ENCODE measurements at regions not wholly inside any gene's neighbourhood (a gene's known extent, or its start where the extent isn't known, plus 50 kb on each side); places are given as distances from the start of the nearest gene placed in this dataset.

DNA sequence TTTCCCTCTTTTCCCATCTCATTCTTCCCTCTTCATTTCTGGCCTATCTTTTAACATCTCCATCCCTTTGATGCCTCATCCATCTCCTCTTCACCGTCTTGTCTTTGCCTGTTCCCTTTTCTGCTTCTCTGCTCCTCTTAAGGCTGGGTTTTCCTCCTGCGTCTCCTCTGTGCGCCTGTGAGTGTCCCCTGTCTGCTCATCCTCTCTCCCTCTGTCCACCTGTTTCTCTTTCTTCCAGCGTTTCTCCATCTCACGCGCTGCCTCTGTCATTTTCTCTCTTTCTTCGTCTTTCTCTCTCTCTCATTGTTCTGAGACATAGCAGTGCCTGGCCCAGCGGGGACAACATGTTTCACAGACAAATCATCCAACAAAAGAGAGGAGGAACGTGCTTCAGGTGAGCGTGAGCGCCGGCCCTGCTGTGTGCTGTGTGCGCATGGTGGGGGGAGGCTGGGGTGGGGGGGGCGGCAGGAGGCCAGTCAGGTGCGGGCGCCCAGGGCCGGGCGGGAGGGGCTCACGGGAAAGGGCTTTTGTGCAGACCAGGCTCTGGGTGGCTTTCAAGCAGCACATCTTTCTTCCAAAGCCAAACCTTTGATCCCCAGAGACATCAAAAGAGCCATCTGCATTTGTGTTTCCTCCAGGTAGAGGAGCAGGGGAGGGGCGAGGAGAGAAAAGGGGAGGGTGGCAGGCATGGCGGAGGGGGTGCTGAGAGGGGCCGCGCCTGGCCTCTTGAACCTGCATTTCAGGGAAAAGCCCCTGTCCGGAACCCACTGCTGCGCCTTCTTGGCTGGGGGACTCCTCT lies 121.3 kb downstream of the VEGFA start:
- DNase-seq (ENCODE audit: low spot score) = no peak
- TF ChIP-seq, protein P1, sequence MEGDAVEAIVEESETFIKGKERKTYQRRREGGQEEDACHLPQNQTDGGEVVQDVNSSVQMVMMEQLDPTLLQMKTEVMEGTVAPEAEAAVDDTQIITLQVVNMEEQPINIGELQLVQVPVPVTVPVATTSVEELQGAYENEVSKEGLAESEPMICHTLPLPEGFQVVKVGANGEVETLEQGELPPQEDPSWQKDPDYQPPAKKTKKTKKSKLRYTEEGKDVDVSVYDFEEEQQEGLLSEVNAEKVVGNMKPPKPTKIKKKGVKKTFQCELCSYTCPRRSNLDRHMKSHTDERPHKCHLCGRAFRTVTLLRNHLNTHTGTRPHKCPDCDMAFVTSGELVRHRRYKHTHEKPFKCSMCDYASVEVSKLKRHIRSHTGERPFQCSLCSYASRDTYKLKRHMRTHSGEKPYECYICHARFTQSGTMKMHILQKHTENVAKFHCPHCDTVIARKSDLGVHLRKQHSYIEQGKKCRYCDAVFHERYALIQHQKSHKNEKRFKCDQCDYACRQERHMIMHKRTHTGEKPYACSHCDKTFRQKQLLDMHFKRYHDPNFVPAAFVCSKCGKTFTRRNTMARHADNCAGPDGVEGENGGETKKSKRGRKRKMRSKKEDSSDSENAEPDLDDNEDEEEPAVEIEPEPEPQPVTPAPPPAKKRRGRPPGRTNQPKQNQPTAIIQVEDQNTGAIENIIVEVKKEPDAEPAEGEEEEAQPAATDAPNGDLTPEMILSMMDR (IDR thresholded peaks at IDR 0.05; ENCODE audit: extremely low read depth, insufficient read depth, missing control alignments) = no peak
- in situ Hi-C loops (cut with MboI; ENCODE audit: low pct_unique_long_range_greater_than_20kb, low sequenced_read_pairs, unreplicated experiment) = no loop called here

DNA sequence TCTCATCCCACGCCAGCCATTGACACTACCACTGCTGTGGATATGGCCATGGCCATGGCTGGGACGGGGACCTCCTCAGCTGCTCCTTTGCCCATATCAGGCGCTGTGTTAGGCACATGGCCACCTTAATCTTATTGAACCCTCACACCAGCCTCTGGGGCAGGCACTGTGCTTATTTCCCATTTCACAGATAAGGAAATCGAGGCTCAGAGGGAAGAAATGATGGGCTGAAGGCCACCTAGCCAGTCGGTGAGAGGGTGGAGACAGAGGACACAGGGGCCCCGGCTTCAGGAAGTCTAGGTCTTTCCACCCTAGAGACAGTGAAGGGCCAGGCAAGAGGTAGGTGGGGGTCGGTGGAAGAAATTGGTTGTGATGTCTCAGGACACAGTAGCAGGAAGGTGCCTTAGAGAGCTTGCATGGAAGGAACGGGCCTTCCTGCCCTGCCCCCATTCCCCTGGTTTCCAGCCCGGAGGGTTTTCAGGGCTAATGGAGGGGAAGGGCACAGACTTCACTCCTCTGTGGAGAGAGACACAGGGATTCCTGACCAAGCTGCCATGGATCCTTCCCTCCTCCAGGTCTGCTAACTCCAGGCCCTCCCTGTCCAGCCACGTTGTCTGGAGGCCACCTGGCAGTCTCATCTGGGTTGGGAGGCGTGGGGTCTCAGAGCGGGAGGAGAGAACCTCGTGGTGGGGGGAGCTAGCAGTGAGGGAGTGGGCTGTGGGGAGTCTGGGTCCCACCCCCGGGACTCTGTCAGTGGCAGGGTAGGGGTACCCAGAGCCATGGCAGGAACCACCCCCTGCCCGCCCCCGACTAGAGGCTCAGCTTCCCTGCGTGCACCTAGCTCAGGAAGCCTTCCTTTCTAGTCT lies 120.4 kb downstream of the VEGFA start:
- TF ChIP-seq, protein P1 (IDR thresholded peaks at IDR 0.05; ENCODE audit: extremely low read depth, insufficient read depth, missing control alignments) = no peak
- in situ Hi-C loops (cut with MboI; ENCODE audit: low pct_unique_long_range_greater_than_20kb, low sequenced_read_pairs, unreplicated experiment) = no loop called here
- DNase-seq (ENCODE audit: low spot score) = no peak

DNA sequence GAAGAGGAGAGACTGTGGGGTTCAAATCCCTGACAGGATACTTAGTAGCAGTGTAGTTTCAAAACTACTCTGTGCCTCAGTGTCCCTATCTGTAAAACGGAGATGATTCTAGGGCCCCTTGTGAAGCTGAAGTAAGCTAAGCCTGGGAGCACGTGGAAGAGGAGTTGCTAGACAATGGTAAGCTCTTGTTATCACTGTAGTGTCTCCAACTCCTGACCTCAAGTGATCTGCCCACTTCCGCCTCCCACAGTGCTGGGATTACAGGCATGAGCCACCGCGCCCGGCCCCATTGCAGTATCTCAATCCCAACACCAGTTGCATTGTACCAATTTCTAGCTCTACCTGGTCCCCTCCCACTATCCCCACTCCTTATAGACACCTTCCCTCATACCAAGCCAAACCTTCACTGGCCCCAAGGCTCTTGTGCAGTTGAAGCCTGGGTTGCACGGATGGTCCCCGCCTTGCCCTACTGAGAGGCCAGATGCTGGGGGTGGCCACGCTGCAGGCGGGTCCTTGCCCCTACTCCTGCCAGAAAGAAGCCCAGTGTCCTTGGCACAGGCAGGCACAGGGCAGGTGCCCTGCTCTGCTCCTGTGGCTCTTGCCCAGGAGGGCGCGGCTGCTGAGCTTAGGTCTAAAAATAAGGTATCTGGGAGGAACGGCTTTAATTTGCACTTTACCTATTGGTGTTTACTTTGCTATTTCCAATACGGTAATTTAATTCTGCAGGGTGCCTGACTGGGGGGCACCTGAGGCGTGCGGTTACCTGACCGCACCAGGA lies 118.1 kb downstream of the VEGFA start:
- no peak for DNase-seq (ENCODE audit: low spot score)
- TF ChIP-seq, protein P1 (IDR thresholded peaks at IDR 0.05; ENCODE audit: extremely low read depth, insufficient read depth, missing control alignments) = no peak

GRCh38 chr6:43887340-43887858 lies 117.4 kb downstream of the VEGFA start:
- in situ Hi-C loops (cut with MboI; ENCODE audit: low pct_unique_long_range_greater_than_20kb, low sequenced_read_pairs, unreplicated experiment) = no loop called here
- TF ChIP-seq, protein P1 (IDR thresholded peaks at IDR 0.05; ENCODE audit: extremely low read depth, insufficient read depth, missing control alignments) = no peak
- no peak for DNase-seq (ENCODE audit: low spot score)

More for the DNA sequence above, 118.1 kb downstream of the VEGFA start:
- in situ Hi-C loops (cut with MboI; ENCODE audit: low pct_unique_long_range_greater_than_20kb, low sequenced_read_pairs, unreplicated experiment) = no loop called here

DNA sequence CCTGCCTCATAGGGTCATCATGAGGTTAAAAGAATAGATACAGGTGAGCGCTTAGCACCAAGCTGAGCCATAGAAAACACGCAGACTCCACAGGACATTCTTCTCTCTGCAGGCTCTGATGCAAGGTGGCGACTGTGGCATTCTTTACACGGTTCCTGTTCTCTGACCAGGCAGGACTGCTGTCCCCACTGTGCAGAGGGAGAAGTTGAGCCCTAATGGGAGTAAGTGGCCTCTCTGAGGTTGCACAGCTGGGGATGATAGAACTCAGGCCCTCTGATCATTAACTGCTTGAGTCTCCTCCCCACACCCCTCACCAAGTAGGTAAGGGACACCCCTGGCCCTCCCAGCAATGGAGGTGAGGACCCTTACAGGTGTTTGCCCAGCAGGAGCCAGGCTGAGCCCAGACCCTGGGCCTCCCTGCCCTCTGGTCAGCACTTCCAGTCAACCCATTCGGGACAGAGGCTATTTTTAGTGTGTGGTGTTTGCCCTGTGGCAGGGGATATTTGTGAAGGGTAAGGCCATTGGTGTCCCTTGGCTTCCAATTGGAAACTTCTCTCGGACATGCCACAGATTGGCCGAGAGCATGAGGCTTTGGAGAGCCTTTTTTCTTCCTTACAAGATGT lies 116.8 kb downstream of the VEGFA start:
- DNase-seq (ENCODE audit: low spot score) = no peak
- in situ Hi-C loops (cut with MboI; ENCODE audit: low pct_unique_long_range_greater_than_20kb, low sequenced_read_pairs, unreplicated experiment) = no loop called here
- TF ChIP-seq, protein P1 (IDR thresholded peaks at IDR 0.05; ENCODE audit: extremely low read depth, insufficient read depth, missing control alignments) = no peak

All from GM13977 (cell line).